22Rv1 (cell line): ENCODE measurements at regions not wholly inside any gene's neighbourhood (a gene's known extent, or its start where the extent isn't known, plus 50 kb on each side); places are given as distances from the start of the nearest gene placed in this dataset.

ENCODE experiments used
- ZFX ChIP-seq: fragments of 450-650 bp; IDR thresholded peaks from 2 replicates; pipeline ENCODE4 v1.6.1; 2017; ENCODE audit warnings: antibody characterized with exemption, borderline replicate concordance
- TF ChIP-seq, protein P1 (sequence below): fragments of 450-650 bp; IDR thresholded peaks from 2 replicates; pipeline ENCODE4 v1.5.1; 2017; ENCODE audit warnings: mild to moderate bottlenecking

DNA sequence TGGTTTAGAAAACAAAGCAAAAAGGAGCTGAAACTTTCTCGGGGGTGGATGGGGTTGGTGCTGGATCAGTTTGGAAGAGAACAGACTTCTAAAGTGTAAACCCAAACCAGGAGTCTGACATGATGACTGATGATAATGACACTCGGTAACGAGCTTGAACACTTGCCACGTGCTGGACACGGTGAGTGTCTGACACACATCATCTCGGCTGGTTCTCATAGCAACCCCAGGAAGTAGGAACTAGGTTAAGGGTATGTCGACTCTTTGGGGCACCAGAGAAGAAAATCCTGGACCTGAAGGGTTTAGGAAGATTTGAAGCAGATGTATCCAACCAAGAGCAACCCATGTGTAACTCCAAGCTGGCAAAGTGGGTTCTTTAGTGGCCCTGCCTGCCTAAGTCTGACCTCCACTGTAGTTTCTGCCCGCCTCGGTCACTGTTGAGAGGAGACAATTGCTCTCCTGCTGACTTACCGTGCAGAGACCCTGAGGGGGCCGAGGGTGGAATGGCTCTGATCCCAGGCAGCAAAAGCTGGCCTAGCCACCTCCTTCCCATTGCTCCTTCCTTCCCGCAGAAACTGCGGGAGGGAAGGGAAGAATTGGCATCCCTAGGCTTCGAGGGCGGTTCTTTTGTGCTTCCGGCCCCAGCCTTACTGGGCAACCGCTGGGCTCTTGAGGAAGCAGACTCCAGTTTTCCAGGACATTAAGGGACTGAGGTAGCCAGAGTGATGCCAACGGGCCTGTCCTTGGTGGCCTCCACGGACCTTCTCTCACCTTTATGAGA, 156.0 kb downstream of the TOMM20 start:
- TF ChIP-seq, protein P1, sequence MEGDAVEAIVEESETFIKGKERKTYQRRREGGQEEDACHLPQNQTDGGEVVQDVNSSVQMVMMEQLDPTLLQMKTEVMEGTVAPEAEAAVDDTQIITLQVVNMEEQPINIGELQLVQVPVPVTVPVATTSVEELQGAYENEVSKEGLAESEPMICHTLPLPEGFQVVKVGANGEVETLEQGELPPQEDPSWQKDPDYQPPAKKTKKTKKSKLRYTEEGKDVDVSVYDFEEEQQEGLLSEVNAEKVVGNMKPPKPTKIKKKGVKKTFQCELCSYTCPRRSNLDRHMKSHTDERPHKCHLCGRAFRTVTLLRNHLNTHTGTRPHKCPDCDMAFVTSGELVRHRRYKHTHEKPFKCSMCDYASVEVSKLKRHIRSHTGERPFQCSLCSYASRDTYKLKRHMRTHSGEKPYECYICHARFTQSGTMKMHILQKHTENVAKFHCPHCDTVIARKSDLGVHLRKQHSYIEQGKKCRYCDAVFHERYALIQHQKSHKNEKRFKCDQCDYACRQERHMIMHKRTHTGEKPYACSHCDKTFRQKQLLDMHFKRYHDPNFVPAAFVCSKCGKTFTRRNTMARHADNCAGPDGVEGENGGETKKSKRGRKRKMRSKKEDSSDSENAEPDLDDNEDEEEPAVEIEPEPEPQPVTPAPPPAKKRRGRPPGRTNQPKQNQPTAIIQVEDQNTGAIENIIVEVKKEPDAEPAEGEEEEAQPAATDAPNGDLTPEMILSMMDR, result no peak
- TF ChIP-seq ZFX, result no peak
